DOHH2 (cell line): ENCODE measurements at regions not wholly inside any gene's neighbourhood (a gene's known extent, or its start where the extent isn't known, plus 50 kb on each side); places are given as distances from the start of the nearest gene placed in this dataset.

Experiments
- EZH2phosphoT487 ChIP-seq: fragments of 200-600 bp; sonication (generic); IDR thresholded peaks from 2 replicates; pipeline ENCODE4 v1.6.1; 2017; ENCODE audit warnings: borderline replicate concordance, mild to moderate bottlenecking, antibody characterized with exemption, low read length, moderate library complexity, mixed read lengths
- TF ChIP-seq, protein P1 (sequence below): fragments of 200-600 bp; sonication (generic); IDR thresholded peaks from one replicate; pipeline ENCODE4 v1.5.1; 2014; ENCODE audit warnings: antibody characterized with exemption, mild to moderate bottlenecking, low read depth, low read length; ENCODE audit not compliant: poor library complexity, severe bottlenecking

DNA sequence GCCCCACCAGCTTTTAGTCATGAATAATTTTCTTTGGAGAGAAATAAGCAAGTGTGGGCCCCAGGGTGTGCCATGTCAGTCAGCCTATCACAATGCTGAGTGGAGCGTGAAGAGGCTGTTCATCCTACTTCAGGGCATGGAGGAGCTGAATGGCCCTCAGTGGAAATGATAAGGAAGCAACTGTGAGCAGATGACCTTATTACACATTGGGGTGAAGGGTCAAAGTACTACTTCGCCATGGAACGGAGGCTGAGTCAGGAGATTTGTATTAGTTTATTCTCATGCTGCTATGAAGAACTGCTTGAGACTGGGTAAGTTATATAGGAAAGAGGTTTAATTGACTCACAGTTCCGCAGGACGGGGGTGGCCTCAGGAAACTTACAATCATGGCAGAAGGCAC is 231.0 kb upstream of the ADAMTS16 start:
- TF ChIP-seq, protein P1, sequence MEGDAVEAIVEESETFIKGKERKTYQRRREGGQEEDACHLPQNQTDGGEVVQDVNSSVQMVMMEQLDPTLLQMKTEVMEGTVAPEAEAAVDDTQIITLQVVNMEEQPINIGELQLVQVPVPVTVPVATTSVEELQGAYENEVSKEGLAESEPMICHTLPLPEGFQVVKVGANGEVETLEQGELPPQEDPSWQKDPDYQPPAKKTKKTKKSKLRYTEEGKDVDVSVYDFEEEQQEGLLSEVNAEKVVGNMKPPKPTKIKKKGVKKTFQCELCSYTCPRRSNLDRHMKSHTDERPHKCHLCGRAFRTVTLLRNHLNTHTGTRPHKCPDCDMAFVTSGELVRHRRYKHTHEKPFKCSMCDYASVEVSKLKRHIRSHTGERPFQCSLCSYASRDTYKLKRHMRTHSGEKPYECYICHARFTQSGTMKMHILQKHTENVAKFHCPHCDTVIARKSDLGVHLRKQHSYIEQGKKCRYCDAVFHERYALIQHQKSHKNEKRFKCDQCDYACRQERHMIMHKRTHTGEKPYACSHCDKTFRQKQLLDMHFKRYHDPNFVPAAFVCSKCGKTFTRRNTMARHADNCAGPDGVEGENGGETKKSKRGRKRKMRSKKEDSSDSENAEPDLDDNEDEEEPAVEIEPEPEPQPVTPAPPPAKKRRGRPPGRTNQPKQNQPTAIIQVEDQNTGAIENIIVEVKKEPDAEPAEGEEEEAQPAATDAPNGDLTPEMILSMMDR = no peak
- no peak for TF ChIP-seq EZH2phosphoT487
